ENCODE measurements at regions not wholly inside any gene's neighbourhood (a gene's known extent, or its start where the extent isn't known, plus 50 kb on each side); places are given as distances from the start of the nearest gene placed in this dataset.

GRCh38 chr14:56976211-56976610, 165.9 kb upstream of the OTX2 start (continued):
- 0 out of 2 replicates have a peak, but pooled peaks have one; percentile 33 for TF ChIP-seq PPARG (CRISPR knock-in tag; conservative IDR thresholded peaks at IDR 0.05)
- TF ChIP-seq CHCHD3 (CRISPR knock-in tag; IDR thresholded peaks at IDR 0.05): no peak
- TF ChIP-seq ARNT2 (CRISPR knock-in tag; IDR thresholded peaks at IDR 0.05; ENCODE audit: low read depth): no peak
- no peak for TF ChIP-seq ZNF605 (CRISPR knock-in tag; IDR thresholded peaks at IDR 0.05)
- no peak for TF ChIP-seq ZSCAN31 (CRISPR knock-in tag; IDR thresholded peaks at IDR 0.05; ENCODE audit: low read depth)
- no peak for TF ChIP-seq FOXJ3 (CRISPR knock-in tag; IDR thresholded peaks at IDR 0.05; ENCODE audit: borderline replicate concordance)
- TF ChIP-seq DNMT3B (CRISPR knock-in tag; conservative IDR thresholded peaks at IDR 0.05): no peak
- TF ChIP-seq SIN3B (IDR thresholded peaks at IDR 0.05; ENCODE audit: low read length): no peak
- TF ChIP-seq MIXL1 (CRISPR knock-in tag; IDR thresholded peaks at IDR 0.05): 0 out of 2 replicates have a peak, but pooled peaks have one; percentile 14
- TF ChIP-seq THAP8 (CRISPR knock-in tag; IDR thresholded peaks at IDR 0.05; ENCODE audit: borderline replicate concordance): no peak
- TF ChIP-seq NR2F6 (IDR thresholded peaks at IDR 0.05): peak; percentile 94
- TF ChIP-seq NR2F6 (CRISPR knock-in tag; IDR thresholded peaks at IDR 0.05): peak; percentile 92
- 0 out of 2 replicates have a peak, but pooled peaks have one; percentile 53 for TF ChIP-seq RCOR2 (CRISPR knock-in tag; IDR thresholded peaks at IDR 0.05)
- 0 out of 2 replicates have a peak, but pooled peaks have one; percentile 18 for TF ChIP-seq SAP130 (CRISPR knock-in tag; IDR thresholded peaks at IDR 0.05; ENCODE audit: low read depth)
- TF ChIP-seq ZNF788 (CRISPR knock-in tag; IDR thresholded peaks at IDR 0.05; ENCODE audit: borderline replicate concordance): no peak
- no peak for TF ChIP-seq ZNF589 (CRISPR knock-in tag; conservative IDR thresholded peaks at IDR 0.05)
- TF ChIP-seq SMAD9 (CRISPR knock-in tag; IDR thresholded peaks at IDR 0.05): no peak
- no peak for TF ChIP-seq MTF2 (CRISPR knock-in tag; IDR thresholded peaks at IDR 0.05; ENCODE audit: borderline replicate concordance)
- peak in 1 of 2 experiments; percentile 46; a peak in 1 of 4 replicates for TF ChIP-seq EP300 (IDR thresholded peaks at IDR 0.05; ENCODE audit: low read depth in 2 of 2, low read length in 2 of 2)
- no peak for TF ChIP-seq EP300 (CRISPR knock-in tag; IDR thresholded peaks at IDR 0.05; ENCODE audit: borderline replicate concordance)
- peak; percentile 46; the same call in 1 of the 2 replicates for TF ChIP-seq GATAD2A (CRISPR knock-in tag; IDR thresholded peaks at IDR 0.05)
- 0 out of 2 replicates have a peak, but pooled peaks have one; percentile 7 for TF ChIP-seq FOSL2 (CRISPR knock-in tag; IDR thresholded peaks at IDR 0.05)
- no peak for TF ChIP-seq ZNF20 (CRISPR knock-in tag; IDR thresholded peaks at IDR 0.05)
- no peak for TF ChIP-seq ZNF563 (CRISPR knock-in tag; IDR thresholded peaks at IDR 0.05)
- TF ChIP-seq MIER2 (CRISPR knock-in tag; IDR thresholded peaks at IDR 0.05): no peak
- TF ChIP-seq HDAC2 (CRISPR knock-in tag; IDR thresholded peaks at IDR 0.05): peak; percentile 17; the same call in 1 of the 2 replicates
- peak; percentile 79 for TF ChIP-seq ARID5B (CRISPR knock-in tag; IDR thresholded peaks at IDR 0.05)
- TF ChIP-seq ELF3 (CRISPR knock-in tag; IDR thresholded peaks at IDR 0.05): peak; percentile 21; the same call in 1 of the 2 replicates
- no peak for TF ChIP-seq ZNF12 (CRISPR knock-in tag; IDR thresholded peaks at IDR 0.05)

Measured in HepG2 (cell line).